GM10266 (cell line): ENCODE measurements at regions not wholly inside any gene's neighbourhood (a gene's known extent, or its start where the extent isn't known, plus 50 kb on each side); places are given as distances from the start of the nearest gene placed in this dataset.
"Not testable (repeated sequence)": the region's sequence is repeated elsewhere in the genome, so short reads cannot be mapped to it uniquely, and the experiment has no call there.

Experiments used
- DNase-seq: peaks from one replicate; pipeline ENCODE4 v3.0.0; 2012; ENCODE audit errors: extremely low spot score
- TF ChIP-seq, protein P1 (sequence below): IDR thresholded peaks from 2 replicates; pipeline ENCODE4 v1.5.1; 2012; ENCODE audit warnings: mild to moderate bottlenecking, low read depth; ENCODE audit not compliant: control insufficient read depth, insufficient read depth; ENCODE audit errors: missing control alignments

DNA sequence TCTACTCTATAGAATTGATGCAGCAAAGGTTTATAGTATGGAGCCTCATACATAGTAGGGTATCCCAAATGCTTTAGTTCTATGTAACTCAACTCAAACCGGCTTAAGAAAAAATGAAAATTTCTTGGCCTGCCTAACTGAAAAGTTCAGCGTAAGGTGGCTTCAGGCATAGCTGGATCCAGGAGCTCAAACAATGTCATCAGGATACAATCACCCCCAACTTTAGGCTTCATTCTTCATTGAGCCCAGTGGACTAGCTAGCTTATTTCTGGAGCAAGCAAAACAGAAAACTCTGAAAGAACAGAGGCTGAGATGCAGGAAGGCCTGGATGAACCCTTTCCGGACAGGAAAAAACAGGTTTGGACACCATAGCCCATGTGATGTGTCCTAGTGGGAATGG is 147.5 kb upstream of the HS3ST4 start:
- TF ChIP-seq, protein P1, sequence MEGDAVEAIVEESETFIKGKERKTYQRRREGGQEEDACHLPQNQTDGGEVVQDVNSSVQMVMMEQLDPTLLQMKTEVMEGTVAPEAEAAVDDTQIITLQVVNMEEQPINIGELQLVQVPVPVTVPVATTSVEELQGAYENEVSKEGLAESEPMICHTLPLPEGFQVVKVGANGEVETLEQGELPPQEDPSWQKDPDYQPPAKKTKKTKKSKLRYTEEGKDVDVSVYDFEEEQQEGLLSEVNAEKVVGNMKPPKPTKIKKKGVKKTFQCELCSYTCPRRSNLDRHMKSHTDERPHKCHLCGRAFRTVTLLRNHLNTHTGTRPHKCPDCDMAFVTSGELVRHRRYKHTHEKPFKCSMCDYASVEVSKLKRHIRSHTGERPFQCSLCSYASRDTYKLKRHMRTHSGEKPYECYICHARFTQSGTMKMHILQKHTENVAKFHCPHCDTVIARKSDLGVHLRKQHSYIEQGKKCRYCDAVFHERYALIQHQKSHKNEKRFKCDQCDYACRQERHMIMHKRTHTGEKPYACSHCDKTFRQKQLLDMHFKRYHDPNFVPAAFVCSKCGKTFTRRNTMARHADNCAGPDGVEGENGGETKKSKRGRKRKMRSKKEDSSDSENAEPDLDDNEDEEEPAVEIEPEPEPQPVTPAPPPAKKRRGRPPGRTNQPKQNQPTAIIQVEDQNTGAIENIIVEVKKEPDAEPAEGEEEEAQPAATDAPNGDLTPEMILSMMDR: no peak
- no peak for DNase-seq

DNA sequence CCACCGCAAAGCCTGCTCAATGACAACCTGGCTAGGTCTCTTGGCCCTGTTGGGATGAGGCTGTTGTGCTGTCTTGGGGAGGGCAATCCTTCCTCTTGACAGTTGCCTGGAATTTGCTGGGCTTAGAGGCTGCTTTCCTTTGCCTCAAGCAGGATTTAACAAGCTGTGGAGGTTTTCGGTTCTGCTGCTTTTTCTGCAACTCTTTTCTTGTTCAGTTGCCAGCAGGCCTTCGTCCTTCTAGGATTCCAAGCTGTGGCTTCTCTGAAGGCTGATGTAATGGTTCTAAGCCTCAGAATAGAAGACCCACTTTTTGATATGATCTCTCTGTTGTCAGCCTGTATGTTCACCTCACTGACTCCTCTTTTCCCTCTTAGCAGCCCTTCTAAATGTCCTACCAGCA is 149.5 kb upstream of the HS3ST4 start:
- no peak for DNase-seq
- TF ChIP-seq, protein P1: no peak

DNA sequence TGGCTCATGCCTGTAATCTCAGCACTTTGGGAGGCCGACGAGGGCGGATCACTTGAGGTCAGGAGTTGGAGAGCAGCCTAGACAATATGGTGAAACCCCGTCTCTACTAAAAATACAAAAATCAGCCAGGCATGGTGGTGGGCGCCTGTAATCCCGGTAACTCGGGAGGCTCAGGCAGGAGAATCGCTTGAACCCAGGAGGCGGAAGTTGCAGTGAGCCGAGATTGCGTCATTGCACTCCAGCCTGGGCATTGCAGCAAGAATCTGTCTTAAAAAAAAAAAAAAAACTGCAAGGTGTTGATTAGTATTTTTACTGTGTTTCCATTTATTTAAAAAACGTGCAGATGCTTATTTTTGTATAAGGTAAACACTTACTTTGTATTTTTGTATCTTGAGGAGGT is 152.0 kb upstream of the HS3ST4 start:
- DNase-seq: not testable (repeated sequence)

DNA sequence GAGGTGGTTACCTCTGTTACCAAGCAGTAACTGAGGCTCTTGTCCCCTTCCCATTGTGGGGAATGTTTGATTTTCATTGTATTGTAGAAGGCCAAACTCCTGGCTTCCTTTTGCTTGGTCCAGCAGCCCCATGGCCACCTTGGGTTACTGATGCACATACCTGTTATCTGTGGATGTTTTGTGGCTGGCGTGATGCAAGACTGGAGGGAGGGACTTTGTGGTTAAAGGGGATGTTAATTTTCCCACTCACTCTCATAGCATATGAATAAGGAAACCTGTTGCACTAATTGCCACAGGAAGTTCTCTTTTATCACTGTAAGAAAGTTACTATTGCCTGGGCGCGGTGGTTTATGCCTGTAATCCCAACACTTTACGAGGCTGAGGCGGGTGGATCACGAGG is 168.6 kb upstream of the HS3ST4 start:
- TF ChIP-seq, protein P1: no peak

DNA sequence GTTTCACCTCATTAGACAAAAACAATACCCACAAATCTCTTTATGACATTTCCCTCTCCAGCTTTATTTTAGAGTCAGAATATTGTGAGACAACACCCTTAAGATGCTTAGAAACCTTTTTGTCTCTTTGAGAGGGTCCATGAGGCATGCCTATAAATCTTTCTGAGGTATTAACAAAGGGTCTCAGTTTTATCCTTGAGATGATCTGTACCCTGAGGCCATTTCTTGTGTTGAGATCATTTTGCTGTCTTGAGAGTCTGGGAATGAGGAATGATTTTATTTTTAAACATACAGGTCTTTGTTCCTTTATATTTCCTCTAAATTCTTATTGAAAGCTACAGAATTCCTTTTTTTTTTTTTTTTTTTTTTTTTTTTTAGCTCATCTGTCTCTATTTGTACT is 179.7 kb upstream of the HS3ST4 start:
- no peak for DNase-seq
- TF ChIP-seq, protein P1: no peak

More for the DNA sequence above, 168.6 kb upstream of the HS3ST4 start:
- no peak for DNase-seq

DNA sequence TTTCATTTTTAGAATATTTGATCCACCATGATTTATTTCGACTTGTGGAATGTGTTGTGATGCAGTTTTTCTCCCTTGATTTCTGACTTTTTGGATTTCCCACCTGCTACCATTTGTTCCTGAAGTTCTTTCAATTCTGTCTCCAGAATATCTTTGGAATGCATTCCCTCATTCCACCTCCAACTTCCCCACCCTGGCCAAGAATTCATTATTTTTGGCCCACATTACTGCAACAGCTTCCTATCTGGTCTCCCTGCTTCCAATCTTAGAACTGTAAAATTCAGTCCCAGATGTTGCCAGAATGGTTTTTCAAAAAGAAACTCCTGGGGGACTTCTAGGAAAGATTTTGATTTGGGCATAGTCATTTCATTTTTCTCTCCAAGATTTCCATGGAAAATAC is 182.3 kb upstream of the HS3ST4 start:
- TF ChIP-seq, protein P1: no peak
- no peak for DNase-seq

DNA sequence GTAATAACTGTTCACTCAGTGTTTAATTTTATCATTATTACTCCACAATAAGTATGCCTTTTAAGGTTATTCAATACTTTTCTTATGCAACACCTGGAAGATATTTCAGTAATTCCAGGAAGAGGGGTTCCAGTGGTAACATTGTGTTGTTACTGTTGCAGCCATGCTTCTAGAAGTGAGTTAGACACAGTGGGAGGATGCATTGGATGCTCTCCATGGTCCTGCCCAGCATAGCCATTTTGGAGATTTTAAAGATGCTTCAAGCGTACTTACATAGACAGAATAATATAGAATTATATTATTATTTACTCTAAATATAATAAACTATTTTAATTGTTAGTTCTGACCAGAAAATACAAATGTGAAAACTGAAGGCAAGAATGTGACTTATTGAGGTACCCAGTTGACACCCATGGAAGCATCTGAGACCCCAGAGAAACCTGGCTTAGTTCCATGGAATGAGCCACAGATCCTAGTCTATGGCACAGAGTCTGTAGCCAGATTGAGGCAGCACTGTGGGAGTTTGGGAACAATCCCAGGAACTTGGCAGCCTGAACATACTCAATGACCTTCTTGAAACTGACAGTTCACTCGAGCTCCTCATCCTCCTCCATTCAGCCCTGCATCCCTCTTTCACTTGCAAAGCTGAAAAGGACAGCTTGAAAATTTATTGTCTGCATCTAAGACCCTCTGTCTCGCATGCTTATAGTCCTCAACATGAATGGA is 190.1 kb upstream of the HS3ST4 start:
- TF ChIP-seq, protein P1: no peak
- no peak for DNase-seq

DNA sequence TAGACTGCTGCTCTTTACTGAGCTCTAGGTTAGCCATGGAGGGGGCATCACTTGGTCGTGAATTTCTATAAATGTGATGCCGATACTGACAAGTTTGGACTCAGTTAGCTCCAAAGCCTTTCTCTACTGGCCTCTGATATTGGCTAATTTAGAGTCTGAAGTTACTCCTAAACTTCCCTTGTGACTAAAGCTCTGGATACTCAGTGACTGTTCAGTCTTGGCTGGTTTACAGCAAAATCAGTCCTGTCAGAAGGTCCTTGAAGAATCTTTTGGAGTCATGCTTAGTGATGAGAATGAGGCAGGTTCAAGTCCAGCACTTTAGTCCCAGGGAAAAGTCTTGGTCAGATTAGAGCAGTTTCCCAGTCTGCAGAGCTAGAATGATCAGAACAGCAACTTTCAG is 197.5 kb upstream of the HS3ST4 start:
- TF ChIP-seq, protein P1: no peak

More for the DNA sequence above, 197.5 kb upstream of the HS3ST4 start:
- DNase-seq: no peak
